Caco-2 (cell line): ENCODE measurements at regions not wholly inside any gene's neighbourhood (a gene's known extent, or its start where the extent isn't known, plus 50 kb on each side); places are given as distances from the start of the nearest gene placed in this dataset.

Source experiments
- BruUV-seq: library from RNA; stranded (reverse); fragments of 400-500 nt; replicated peaks from 2 replicates; lab custom pipeline; 2021; lab: Mats Ljungman, UMichigan
- CTCF ChIA-PET: fragments of 300-600 bp; sonication (Branson Sonifier 250); formaldehyde crosslinking; loops from one replicate; lab custom pipeline; 2022; ENCODE audit warnings: antibody characterized with exemption; lab: Charles Lee
- POLR2A ChIA-PET: fragments of 300-600 bp; sonication (Branson Sonifier 250); formaldehyde crosslinking; loops from one replicate; lab custom pipeline; 2022; ENCODE audit warnings: antibody characterized with exemption; lab: Charles Lee
- DNase-seq, 2 experiments: peaks; one replicate each; pipeline versions ENCODE4 v3.0.0 to v3.0.0-alpha.2; 2020 to 2022
- H3K27me3 ChIP-seq: replicated peaks from 2 replicates; pipeline ENCODE4 v1.6.0; 2011; ENCODE audit warnings: low read length; ENCODE audit not compliant: control insufficient read depth, insufficient read depth
- H3K36me3 ChIP-seq: 2 replicates; pipeline ENCODE4 v1.5.1; 2011; ENCODE audit warnings: low read length; ENCODE audit not compliant: control insufficient read depth, insufficient read depth
- H3K4me1 ChIP-seq: fragments of 250-450 bp; sonication (Bioruptor Pico); 2 replicates; pipeline ENCODE4 v1.5.1; 2020; ENCODE audit warnings: mild to moderate bottlenecking
- H3K4me3 ChIP-seq: 2 replicates; pipeline ENCODE4 v1.5.1; 2011; ENCODE audit warnings: low read depth, mild to moderate bottlenecking, control low read depth, low read length
- H3K9me3 ChIP-seq: fragments of 250-450 bp; sonication (Bioruptor Pico); 2 replicates; pipeline ENCODE4 v1.5.1; 2020; ENCODE audit warnings: mild to moderate bottlenecking, moderate library complexity
- H3K27ac Mint-ChIP-seq: one replicate; pipeline ENCODE4 v1.8.0; 2022; ENCODE audit warnings: mixed read lengths; ENCODE audit not compliant: unreplicated experiment
- H3K27me3 Mint-ChIP-seq: one replicate; pipeline ENCODE4 v1.8.0; 2022; ENCODE audit warnings: mixed read lengths; ENCODE audit not compliant: insufficient read depth, unreplicated experiment
- H3K36me3 Mint-ChIP-seq: one replicate; pipeline ENCODE4 v1.8.0; 2022; ENCODE audit warnings: mild to moderate bottlenecking, mixed read lengths; ENCODE audit not compliant: insufficient read depth, unreplicated experiment
- H3K4me1 Mint-ChIP-seq: one replicate; pipeline ENCODE4 v1.8.0; 2022; ENCODE audit warnings: low read depth, mixed read lengths; ENCODE audit not compliant: unreplicated experiment
- H3K4me3 Mint-ChIP-seq: one replicate; pipeline ENCODE4 v1.8.0; 2022; ENCODE audit warnings: mild to moderate bottlenecking, moderate library complexity, mixed read lengths; ENCODE audit not compliant: unreplicated experiment
- H3K9me3 Mint-ChIP-seq: one replicate; pipeline ENCODE4 v1.8.0; 2022; ENCODE audit warnings: mixed read lengths; ENCODE audit not compliant: unreplicated experiment
- CTCF ChIP-seq, 2 experiments: fragments of 200-600 bp in 1 of 2; IDR thresholded peaks; 1 replicate in 1 of 2; 2 replicates in 1 of 2; pipeline versions ENCODE4 v1.5.1 to v1.8.0; 2011 to 2022; ENCODE audit warnings: antibody characterized with exemption in 1 of 2, control low read depth in 1 of 2, inconsistent platforms in 1 of 2, low read depth in 1 of 2, low read length in 1 of 2, mild to moderate bottlenecking in 1 of 2, moderate library complexity in 1 of 2; ENCODE audit not compliant: insufficient read depth in 1 of 2, severe bottlenecking in 1 of 2, unreplicated experiment in 1 of 2
- intact Hi-C: fragments of 100-400 bp; cut with micrococcal nuclease; formaldehyde crosslinking; loops from one replicate; pipeline ENCODE4 v1.10.0; 2022; ENCODE audit not compliant: unreplicated experiment

DNA sequence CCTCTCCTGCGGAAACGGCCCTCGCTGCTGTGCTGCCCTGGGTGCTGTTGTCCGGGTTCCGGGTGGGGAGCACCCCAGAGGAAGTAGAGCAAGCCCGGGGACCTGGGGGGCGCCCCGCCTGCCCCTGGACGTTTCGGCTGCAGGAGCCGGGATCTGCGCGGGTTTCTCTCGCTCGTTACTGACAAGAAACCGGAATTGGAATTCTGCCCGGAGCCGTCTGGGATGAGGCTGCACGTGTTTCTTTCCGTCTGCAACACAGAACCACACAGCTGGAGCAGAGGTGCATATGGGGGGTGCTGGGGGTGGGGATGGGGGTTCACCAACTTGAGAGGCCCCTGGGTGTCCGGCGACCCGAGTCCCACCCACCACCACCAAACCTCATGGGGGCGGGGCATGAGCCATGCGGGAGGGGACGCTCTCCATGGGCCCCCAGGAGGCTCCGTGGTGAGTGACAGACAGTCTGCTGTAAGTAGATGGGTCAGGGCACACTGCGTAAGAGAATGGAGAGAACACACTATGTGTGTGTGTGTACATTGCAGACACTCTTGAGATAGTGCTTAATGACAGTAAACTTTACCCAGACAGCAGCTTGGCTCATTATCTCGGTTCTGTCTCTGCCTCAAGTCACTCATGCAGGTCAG, 261.4 kb upstream of the C1orf174 start:
- Mint-ChIP-seq H3K4me3 (no peak overlapping the region), H3K4me1 (no peaks in the 10 kb centered on the region), H3K9me3 (no peaks in the 10 kb centered on the region), H3K27me3 (peaks cover 16% of the 10 kb centered on the region), H3K36me3 (no peaks in the 10 kb centered on the region), H3K27ac (no peak overlapping the region)
- intact Hi-C loops = no loop called here
- no peak for TF ChIP-seq CTCF (IDR thresholded peaks at IDR 0.05; ENCODE audit: insufficient read depth in 1 of 2, low read depth in 1 of 2, low read length in 1 of 2, severe bottlenecking in 1 of 2, unreplicated experiment in 1 of 2)
- BruUV-seq = no TSS peak
- no peaks in the 10 kb centered on the region for H3K36me3 ChIP-seq
- CTCF ChIA-PET = no interaction called here
- no peak overlapping the region for H3K4me3 ChIP-seq
- H3K9me3 ChIP-seq = no peaks in the 10 kb centered on the region
- DNase-seq = no peak
- H3K4me1 ChIP-seq = no peaks in the 10 kb centered on the region
- POLR2A ChIA-PET = no interaction called here
- no peaks in the 10 kb centered on the region for H3K27me3 ChIP-seq

- Mint-ChIP-seq H3K27ac (no peak overlapping the region), H3K36me3 (no peaks in the 10 kb centered on the region), H3K4me1 (no peaks in the 10 kb centered on the region), H3K4me3 (no peak overlapping the region), H3K27me3 (peaks cover 22% of the 10 kb centered on the region), H3K9me3 (no peaks in the 10 kb centered on the region)
- Histone ChIP-seq H3K4me3 (no peak overlapping the region), H3K36me3 (no peaks in the 10 kb centered on the region), H3K4me1 (no peaks in the 10 kb centered on the region), H3K27me3 (no peaks in the 10 kb centered on the region), H3K9me3 (no peaks in the 10 kb centered on the region)
- BruUV-seq = no TSS peak
- TF ChIP-seq CTCF (IDR thresholded peaks at IDR 0.05; ENCODE audit: insufficient read depth in 1 of 2, low read depth in 1 of 2, low read length in 1 of 2, severe bottlenecking in 1 of 2, unreplicated experiment in 1 of 2) = no peak
- DNase-seq = no peak
- ChIA-PET CTCF (no interaction called here), POLR2A (no interaction called here)
- intact Hi-C loops = no loop called here
Observed at GRCh38 chr1:4164965-4165364, 264.9 kb upstream of the C1orf174 start.

GRCh38 chr1:4165686-4166300, 265.7 kb upstream of the C1orf174 start:
- no peaks in the 10 kb centered on the region for H3K4me1 Mint-ChIP-seq
- Histone ChIP-seq H3K27me3 (no peaks in the 10 kb centered on the region), H3K4me1 (no peaks in the 10 kb centered on the region), H3K9me3 (no peaks in the 10 kb centered on the region), H3K4me3 (no peak overlapping the region), H3K36me3 (no peaks in the 10 kb centered on the region)
- no peaks in the 10 kb centered on the region for H3K36me3 Mint-ChIP-seq
- no peak for DNase-seq
- H3K27ac Mint-ChIP-seq = no peak overlapping the region
- H3K4me3 Mint-ChIP-seq = no peak overlapping the region
- CTCF ChIA-PET = no interaction called here
- H3K27me3 Mint-ChIP-seq = peaks cover 22% of the 10 kb centered on the region
- H3K9me3 Mint-ChIP-seq = no peaks in the 10 kb centered on the region
- BruUV-seq = no TSS peak
- no peak for TF ChIP-seq CTCF (IDR thresholded peaks at IDR 0.05; ENCODE audit: insufficient read depth in 1 of 2, low read depth in 1 of 2, low read length in 1 of 2, severe bottlenecking in 1 of 2, unreplicated experiment in 1 of 2)
- intact Hi-C loops = no loop called here
- POLR2A ChIA-PET = no interaction called here
